DOHH2 (cell line): ENCODE measurements at regions not wholly inside any gene's neighbourhood (a gene's known extent, or its start where the extent isn't known, plus 50 kb on each side); places are given as distances from the start of the nearest gene placed in this dataset.

Experiments used
- H3F3A ChIP-seq: fragments of 200-600 bp; sonication (generic), shearing (Covaris generic); 2 replicates; pipeline ENCODE4 v1.6.0; 2016; ENCODE audit warnings: antibody characterized with exemption, mild to moderate bottlenecking; ENCODE audit not compliant: control insufficient read depth, insufficient read depth
- H3K27ac ChIP-seq: fragments of 200-600 bp; sonication (generic); 2 replicates; pipeline ENCODE4 v1.5.1; 2014; ENCODE audit warnings: low read depth, mild to moderate bottlenecking, low read length, moderate library complexity
- H3K27me3 ChIP-seq: fragments of 200-600 bp; sonication (generic); 2 replicates; pipeline ENCODE4 v1.6.1; 2014; ENCODE audit warnings: mild to moderate bottlenecking, low read length, mixed read lengths; ENCODE audit not compliant: control insufficient read depth
- H3K36me3 ChIP-seq: fragments of 200-600 bp; sonication (generic); 2 replicates; pipeline ENCODE4 v1.6.1; 2014; ENCODE audit warnings: mild to moderate bottlenecking, low read length, moderate library complexity, mixed read lengths; ENCODE audit not compliant: control insufficient read depth
- H3K4me1 ChIP-seq: fragments of 200-600 bp; sonication (generic); 2 replicates; pipeline ENCODE4 v1.6.1; 2014; ENCODE audit warnings: mild to moderate bottlenecking, low read length, mixed read lengths; ENCODE audit not compliant: control insufficient read depth
- H3K4me2 ChIP-seq: fragments of 200-600 bp; sonication (generic); 2 replicates; pipeline ENCODE4 v1.6.0; 2014; ENCODE audit warnings: mild to moderate bottlenecking, low read length, moderate library complexity
- H3K4me3 ChIP-seq: fragments of 200-600 bp; sonication (generic); 2 replicates; pipeline ENCODE4 v1.5.1; 2014; ENCODE audit warnings: mild to moderate bottlenecking, low read length, mixed read lengths
- H3K79me2 ChIP-seq: fragments of 200-600 bp; sonication (generic); 2 replicates; pipeline ENCODE4 v1.6.1; 2014; ENCODE audit warnings: mild to moderate bottlenecking, low read length, mixed read lengths; ENCODE audit not compliant: control insufficient read depth
- H3K9me2 ChIP-seq: fragments of 200-600 bp; sonication (generic); replicated peaks from 2 replicates; pipeline ENCODE4 v1.6.1; 2014; ENCODE audit warnings: mild to moderate bottlenecking, low read length, mixed read lengths; ENCODE audit not compliant: control insufficient read depth
- H3K9me3 ChIP-seq: fragments of 200-600 bp; sonication (generic); 2 replicates; pipeline ENCODE4 v1.6.1; 2014; ENCODE audit warnings: antibody characterized with exemption, low read length, mixed read lengths; ENCODE audit not compliant: control insufficient read depth, insufficient read depth
- H4K20me1 ChIP-seq: fragments of 200-600 bp; sonication (generic); 2 replicates; pipeline ENCODE4 v1.6.0; 2014; ENCODE audit warnings: low read depth, mild to moderate bottlenecking, antibody characterized with exemption, low read length, moderate library complexity; ENCODE audit not compliant: control insufficient read depth, insufficient read depth
- EZH2phosphoT487 ChIP-seq: fragments of 200-600 bp; sonication (generic); IDR thresholded peaks from 2 replicates; pipeline ENCODE4 v1.6.1; 2017; ENCODE audit warnings: borderline replicate concordance, mild to moderate bottlenecking, antibody characterized with exemption, low read length, moderate library complexity, mixed read lengths
- TF ChIP-seq, protein P1 (sequence below): fragments of 200-600 bp; sonication (generic); IDR thresholded peaks from one replicate; pipeline ENCODE4 v1.5.1; 2014; ENCODE audit warnings: antibody characterized with exemption, mild to moderate bottlenecking, low read depth, low read length; ENCODE audit not compliant: poor library complexity, severe bottlenecking

- H3K27me3 ChIP-seq: no peaks in the 10 kb centered on the region
These were observed 382.5 kb upstream of the C2CD4B start for GRCh38 chr15:62547584-62547983.

GRCh38 chr15:62549345-62549970 is 384.4 kb upstream of the C2CD4B start:
- no peak overlapping the region for H3K4me3 ChIP-seq
- TF ChIP-seq EZH2phosphoT487: no peak
- TF ChIP-seq, protein P1, sequence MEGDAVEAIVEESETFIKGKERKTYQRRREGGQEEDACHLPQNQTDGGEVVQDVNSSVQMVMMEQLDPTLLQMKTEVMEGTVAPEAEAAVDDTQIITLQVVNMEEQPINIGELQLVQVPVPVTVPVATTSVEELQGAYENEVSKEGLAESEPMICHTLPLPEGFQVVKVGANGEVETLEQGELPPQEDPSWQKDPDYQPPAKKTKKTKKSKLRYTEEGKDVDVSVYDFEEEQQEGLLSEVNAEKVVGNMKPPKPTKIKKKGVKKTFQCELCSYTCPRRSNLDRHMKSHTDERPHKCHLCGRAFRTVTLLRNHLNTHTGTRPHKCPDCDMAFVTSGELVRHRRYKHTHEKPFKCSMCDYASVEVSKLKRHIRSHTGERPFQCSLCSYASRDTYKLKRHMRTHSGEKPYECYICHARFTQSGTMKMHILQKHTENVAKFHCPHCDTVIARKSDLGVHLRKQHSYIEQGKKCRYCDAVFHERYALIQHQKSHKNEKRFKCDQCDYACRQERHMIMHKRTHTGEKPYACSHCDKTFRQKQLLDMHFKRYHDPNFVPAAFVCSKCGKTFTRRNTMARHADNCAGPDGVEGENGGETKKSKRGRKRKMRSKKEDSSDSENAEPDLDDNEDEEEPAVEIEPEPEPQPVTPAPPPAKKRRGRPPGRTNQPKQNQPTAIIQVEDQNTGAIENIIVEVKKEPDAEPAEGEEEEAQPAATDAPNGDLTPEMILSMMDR: peak; percentile 66
- peaks cover 7% of the 10 kb centered on the region for H3K4me1 ChIP-seq
- H3K79me2 ChIP-seq: no peaks in the 10 kb centered on the region
- H3K36me3 ChIP-seq: no peaks in the 10 kb centered on the region
- no peak overlapping the region for H3K4me2 ChIP-seq
- no peaks in the 10 kb centered on the region for H3K27me3 ChIP-seq
- no peak overlapping the region for H3K27ac ChIP-seq
- no peaks in the 10 kb centered on the region for H3K9me2 ChIP-seq
- H3K9me3 ChIP-seq: no peaks in the 10 kb centered on the region
- H4K20me1 ChIP-seq: no peaks in the 10 kb centered on the region
- peaks cover 3% of the 10 kb centered on the region; the same call in 1 of the 2 replicates for H3F3A ChIP-seq

More at GRCh38 chr15:62547584-62547983, 382.5 kb upstream of the C2CD4B start:
- Histone ChIP-seq H3K9me3 (no peaks in the 10 kb centered on the region), H3K9me2 (no peaks in the 10 kb centered on the region), H3K36me3 (no peaks in the 10 kb centered on the region), H3F3A (no peaks in the 10 kb centered on the region), H3K4me2 (no peak overlapping the region), H4K20me1 (no peaks in the 10 kb centered on the region), H3K4me1 (no peaks in the 10 kb centered on the region), H3K4me3 (no peak overlapping the region), H3K27ac (no peak overlapping the region), H3K79me2 (no peaks in the 10 kb centered on the region)
- TF ChIP-seq EZH2phosphoT487: no peak
- TF ChIP-seq, protein P1: no peak

GRCh38 chr15:62550106-62550505 is 385.0 kb upstream of the C2CD4B start:
- Histone ChIP-seq H3K79me2 (no peaks in the 10 kb centered on the region), H3K4me3 (no peak overlapping the region), H3K4me1 (peaks cover 10% of the 10 kb centered on the region), H3K27ac (no peak overlapping the region), H3K9me2 (no peaks in the 10 kb centered on the region), H3K4me2 (no peak overlapping the region), H3F3A (peaks cover 3% of the 10 kb centered on the region; the same call in 1 of the 2 replicates), H4K20me1 (no peaks in the 10 kb centered on the region), H3K36me3 (no peaks in the 10 kb centered on the region), H3K9me3 (no peaks in the 10 kb centered on the region), H3K27me3 (no peaks in the 10 kb centered on the region)
- TF ChIP-seq, protein P1: no peak
- TF ChIP-seq EZH2phosphoT487: no peak
